Upper lobe of left lung (tissue), 6 donors: ENCODE measurements at regions not wholly inside any gene's neighbourhood (a gene's known extent, or its start where the extent isn't known, plus 50 kb on each side); places are given as distances from the start of the nearest gene placed in this dataset.

Source experiments
- ATAC-seq, 2 donors: fragments of 200-7000 bp; cut with Tn5 transposase; one replicate each; pipeline ENCODE4 v1.9.1; 2022; ENCODE audit warnings: mild to moderate bottlenecking in 2 of 2, moderate library complexity in 2 of 2; ENCODE audit not compliant: low FRiP score in 2 of 2
- DNase-seq, 2 donors: peaks; one replicate each; pipeline ENCODE4 v3.0.0-alpha.2; 2019 to 2020
- H3K27ac ChIP-seq, 4 donors: fragments of 200-600 bp; sonication (generic); one replicate each; pipeline ENCODE4 v1.5.1; 2016 to 2019
- H3K27me3 ChIP-seq, 4 donors: fragments of 200-600 bp; sonication (generic); one replicate each; pipeline ENCODE4 v1.5.1; 2017 to 2019
- H3K36me3 ChIP-seq, 4 donors: fragments of 200-600 bp; sonication (generic); one replicate each; pipeline ENCODE4 v1.5.1; 2016 to 2019
- H3K4me1 ChIP-seq, 4 donors: fragments of 200-600 bp; sonication (generic); one replicate each; pipeline ENCODE4 v1.5.1; 2018 to 2019
- H3K4me3 ChIP-seq, 4 donors: fragments of 200-600 bp; sonication (generic); one replicate each; pipeline ENCODE4 v1.5.1; 2017 to 2019; ENCODE audit warnings: mild to moderate bottlenecking in 2 of 4, moderate library complexity in 1 of 4
- H3K9me3 ChIP-seq, 4 donors: fragments of 200-600 bp; sonication (generic); one replicate each; pipeline ENCODE4 v1.5.1; 2018 to 2019
- CTCF ChIP-seq, 6 experiments: fragments of 450-650 bp in 4 of 6; fragments of 200-600 bp in 2 of 6; sonication (generic) in 2 of 6; IDR thresholded peaks; one replicate each; pipeline ENCODE4 v1.5.1; 2016 to 2019; ENCODE audit warnings: antibody characterized with exemption in 6 of 6
- EP300 ChIP-seq, 4 donors: sonication (generic); formaldehyde crosslinking; IDR thresholded peaks; one replicate each; pipeline ENCODE4 v1.5.1; 2017; ENCODE audit warnings: antibody characterized with exemption in 4 of 4, control low read depth in 2 of 4
- POLR2A ChIP-seq, 4 donors: fragments of 450-650 bp; IDR thresholded peaks; one replicate each; pipeline ENCODE4 v1.5.1; 2016 to 2017; ENCODE audit warnings: antibody characterized with exemption in 4 of 4, mild to moderate bottlenecking in 2 of 4
- POLR2AphosphoS5 ChIP-seq, 2 donors: sonication (generic); formaldehyde crosslinking; IDR thresholded peaks; one replicate each; pipeline ENCODE4 v1.5.1; 2017; ENCODE audit warnings: antibody characterized with exemption in 2 of 2
- WGBS, 2 donors: methylation state at CpG; one replicate each; pipeline ENCODE4 v1.1.5; 2017 to 2018; 5-methylcytosine and 5-hydroxymethylcytosine counted together
- donor health status: DM: no; HTN: no; CAD: no; lungs with moderate emphysema.
- donor health status: DM: no; HTN: yes; CAD: no; lungs with severe emphysema.

- Histone ChIP-seq H3K27me3 (no peaks in the 10 kb centered on the region), H3K36me3 (no peaks in the 10 kb centered on the region), H3K27ac (no peak overlapping the region), H3K9me3 (no peaks in the 10 kb centered on the region), H3K4me3 (no peak overlapping the region), H3K4me1 (peaks cover 0 to 28% (median 12%) of the 10 kb centered on the region in 4 donors)
- 63 to 67% methylated on average over 15 to 18 of the region's 18 CpGs for WGBS, 2 donors
- DNase-seq (peak in 1 of 2 donors; percentile 39), ATAC-seq (no peak)
- no peak for TF ChIP-seq POLR2A (IDR thresholded peaks at IDR 0.05)
- no peak for TF ChIP-seq EP300 (IDR thresholded peaks at IDR 0.05)
- no peak for TF ChIP-seq POLR2AphosphoS5 (IDR thresholded peaks at IDR 0.05)
- TF ChIP-seq CTCF (IDR thresholded peaks at IDR 0.05) = no peak
Measured at GRCh38 chr22:26893173-26894110, 236.1 kb downstream of the MIAT start.

GRCh38 chr22:26894362-26894761 is 237.0 kb downstream of the MIAT start:
- peaks cover 0 to 28% (median 12%) of the 10 kb centered on the region in 4 donors for H3K4me1 ChIP-seq
- H3K27ac ChIP-seq = no peak overlapping the region
- H3K36me3 ChIP-seq = no peaks in the 10 kb centered on the region
- no peak for DNase-seq
- ATAC-seq = no peak
- no peaks in the 10 kb centered on the region for H3K27me3 ChIP-seq
- H3K9me3 ChIP-seq = no peaks in the 10 kb centered on the region
- TF ChIP-seq POLR2A (IDR thresholded peaks at IDR 0.05) (no peak), EP300 (IDR thresholded peaks at IDR 0.05) (no peak), POLR2AphosphoS5 (IDR thresholded peaks at IDR 0.05) (no peak), CTCF (IDR thresholded peaks at IDR 0.05) (no peak)
- 84 to 86% methylated on average over 5 of the region's 5 CpGs for WGBS, 2 donors
- H3K4me3 ChIP-seq = no peak overlapping the region

GRCh38 chr22:26894766-26895485 is 237.5 kb downstream of the MIAT start:
- Histone ChIP-seq H3K36me3 (no peaks in the 10 kb centered on the region), H3K4me3 (no peak overlapping the region), H3K27ac (peak overlapping the region in 2 of 4 donors; percentile 26 to 28), H3K9me3 (no peaks in the 10 kb centered on the region), H3K4me1 (peaks cover 0 to 28% (median 12%) of the 10 kb centered on the region in 4 donors), H3K27me3 (no peaks in the 10 kb centered on the region)
- DNase-seq (peak in 1 of 2 donors; percentile 51), ATAC-seq (peak in 1 of 2 donors; percentile 75)
- TF ChIP-seq POLR2A (IDR thresholded peaks at IDR 0.05) (no peak), EP300 (IDR thresholded peaks at IDR 0.05) (no peak), POLR2AphosphoS5 (IDR thresholded peaks at IDR 0.05) (no peak), CTCF (IDR thresholded peaks at IDR 0.05) (no peak)
- 39 to 53% methylated on average over 5 of the region's 5 CpGs for WGBS, 2 donors

GRCh38 chr22:26897384-26897783 is 240.0 kb downstream of the MIAT start:
- Histone ChIP-seq H3K27ac (no peak overlapping the region), H3K4me3 (no peak overlapping the region), H3K9me3 (no peaks in the 10 kb centered on the region), H3K4me1 (peaks cover 0 to 26% (median 13%) of the 10 kb centered on the region in 4 donors), H3K36me3 (no peaks in the 10 kb centered on the region), H3K27me3 (no peaks in the 10 kb centered on the region)
- WGBS, 2 donors = 89 to 98% methylated on average over 1 of the region's 1 CpG
- TF ChIP-seq POLR2AphosphoS5 (IDR thresholded peaks at IDR 0.05) = no peak
- TF ChIP-seq CTCF (IDR thresholded peaks at IDR 0.05) = no peak
- no peak for TF ChIP-seq EP300 (IDR thresholded peaks at IDR 0.05)
- TF ChIP-seq POLR2A (IDR thresholded peaks at IDR 0.05) = no peak
- DNase-seq = no peak
- ATAC-seq = no peak
